ENCODE measurements at regions not wholly inside any gene's neighbourhood (a gene's known extent, or its start where the extent isn't known, plus 50 kb on each side); places are given as distances from the start of the nearest gene placed in this dataset.

DNA sequence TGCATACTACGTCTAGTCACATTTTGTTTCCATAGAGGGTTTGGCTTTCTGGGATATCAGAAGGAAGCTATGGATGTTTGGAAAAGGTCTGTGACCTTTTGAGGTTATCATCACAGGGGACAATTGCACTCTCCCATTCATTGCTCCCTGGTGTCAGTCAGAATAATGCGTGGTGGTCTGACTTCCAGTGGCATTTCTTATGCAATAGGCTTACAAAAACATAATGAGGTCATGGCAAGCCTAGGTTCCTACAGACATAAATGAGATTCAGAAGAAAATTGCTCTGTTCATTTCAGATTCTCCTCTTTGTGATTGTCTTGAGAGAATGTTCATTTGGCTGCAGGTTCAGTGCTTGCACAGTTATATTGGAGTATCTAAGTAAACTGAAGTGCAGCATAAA is 54.6 kb downstream of the ARHGAP35 start:
- no peaks in the 10 kb centered on the region for H3K27me3 Mint-ChIP-seq (ENCODE audit: insufficient read depth)
- Histone ChIP-seq H3K9ac (ENCODE audit: extremely low read depth, low read length, poor library complexity, severe bottlenecking) (no peak overlapping the region), H3K27me3 (ENCODE audit: control insufficient read depth, insufficient read depth, low read length, poor library complexity, severe bottlenecking) (no peaks in the 10 kb centered on the region), H3K27ac (ENCODE audit: low read depth, low read length) (peak overlapping the region; percentile 78), H3K36me3 (ENCODE audit: control insufficient read depth, insufficient read depth, low read length) (peaks cover 17% of the 10 kb centered on the region), H3K4me3 (ENCODE audit: low read length) (no peak overlapping the region), H3K4me1 (ENCODE audit: control insufficient read depth, insufficient read depth, low read length) (no peaks in the 10 kb centered on the region), H3K9me3 (ENCODE audit: control insufficient read depth, low read length) (no peaks in the 10 kb centered on the region)
- H3K4me1 Mint-ChIP-seq = peaks cover 13% of the 10 kb centered on the region
- peaks cover 24% of the 10 kb centered on the region for H3K36me3 Mint-ChIP-seq (ENCODE audit: low read depth)
- peak; percentile 8 for DNase-seq
- no peak overlapping the region for H3K27ac Mint-ChIP-seq
- H3K9me3 Mint-ChIP-seq = no peaks in the 10 kb centered on the region
- 67 to 77% methylated on average over 1 to 2 of the region's 2 CpGs for WGBS, 2 experiments (ENCODE audit: insufficient coverage in 1 of 2, insufficient read length in 1 of 2)
- H3K4me3 Mint-ChIP-seq = no peak overlapping the region
- TF ChIP-seq, protein P1, sequence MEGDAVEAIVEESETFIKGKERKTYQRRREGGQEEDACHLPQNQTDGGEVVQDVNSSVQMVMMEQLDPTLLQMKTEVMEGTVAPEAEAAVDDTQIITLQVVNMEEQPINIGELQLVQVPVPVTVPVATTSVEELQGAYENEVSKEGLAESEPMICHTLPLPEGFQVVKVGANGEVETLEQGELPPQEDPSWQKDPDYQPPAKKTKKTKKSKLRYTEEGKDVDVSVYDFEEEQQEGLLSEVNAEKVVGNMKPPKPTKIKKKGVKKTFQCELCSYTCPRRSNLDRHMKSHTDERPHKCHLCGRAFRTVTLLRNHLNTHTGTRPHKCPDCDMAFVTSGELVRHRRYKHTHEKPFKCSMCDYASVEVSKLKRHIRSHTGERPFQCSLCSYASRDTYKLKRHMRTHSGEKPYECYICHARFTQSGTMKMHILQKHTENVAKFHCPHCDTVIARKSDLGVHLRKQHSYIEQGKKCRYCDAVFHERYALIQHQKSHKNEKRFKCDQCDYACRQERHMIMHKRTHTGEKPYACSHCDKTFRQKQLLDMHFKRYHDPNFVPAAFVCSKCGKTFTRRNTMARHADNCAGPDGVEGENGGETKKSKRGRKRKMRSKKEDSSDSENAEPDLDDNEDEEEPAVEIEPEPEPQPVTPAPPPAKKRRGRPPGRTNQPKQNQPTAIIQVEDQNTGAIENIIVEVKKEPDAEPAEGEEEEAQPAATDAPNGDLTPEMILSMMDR (conservative IDR thresholded peaks at IDR 0.05) = no peak

DNA sequence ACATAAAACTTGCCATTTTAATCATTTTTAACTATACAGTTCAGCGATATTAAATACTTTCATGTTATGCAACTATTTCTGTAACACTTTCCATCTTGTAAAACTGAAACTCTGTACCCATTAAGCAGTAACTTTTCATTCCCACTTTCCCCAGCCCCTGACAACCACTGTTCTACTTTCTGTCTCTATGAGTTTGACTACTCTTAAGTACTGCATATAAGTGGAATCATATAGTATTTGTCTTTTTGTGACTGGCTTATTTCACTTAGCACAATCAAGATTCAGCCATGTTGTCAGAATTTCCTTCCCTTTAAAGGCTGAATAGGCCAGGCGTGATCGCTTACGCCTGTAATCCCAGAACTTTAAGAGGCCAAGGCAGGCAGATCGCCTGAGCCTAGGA is 56.2 kb downstream of the ARHGAP35 start:
- Mint-ChIP-seq H3K9me3 (no peaks in the 10 kb centered on the region), H3K4me3 (no peak overlapping the region), H3K27me3 (ENCODE audit: insufficient read depth) (no peaks in the 10 kb centered on the region), H3K4me1 (peaks cover 13% of the 10 kb centered on the region), H3K27ac (no peak overlapping the region), H3K36me3 (ENCODE audit: low read depth) (peaks cover 36% of the 10 kb centered on the region)
- Histone ChIP-seq H3K4me3 (ENCODE audit: low read length) (no peak overlapping the region), H3K9me3 (ENCODE audit: control insufficient read depth, low read length) (no peaks in the 10 kb centered on the region), H3K9ac (ENCODE audit: extremely low read depth, low read length, poor library complexity, severe bottlenecking) (no peak overlapping the region), H3K4me1 (ENCODE audit: control insufficient read depth, insufficient read depth, low read length) (no peaks in the 10 kb centered on the region), H3K36me3 (ENCODE audit: control insufficient read depth, insufficient read depth, low read length) (peaks cover 31% of the 10 kb centered on the region), H3K27ac (ENCODE audit: low read depth, low read length) (no peak overlapping the region), H3K27me3 (ENCODE audit: control insufficient read depth, insufficient read depth, low read length, poor library complexity, severe bottlenecking) (no peaks in the 10 kb centered on the region)
- no peak for DNase-seq
- TF ChIP-seq, protein P1 (conservative IDR thresholded peaks at IDR 0.05) = no peak
- 95 to 100% methylated on average over 4 to 5 of the region's 5 CpGs for WGBS, 2 experiments (ENCODE audit: insufficient coverage in 1 of 2, insufficient read length in 1 of 2)

DNA sequence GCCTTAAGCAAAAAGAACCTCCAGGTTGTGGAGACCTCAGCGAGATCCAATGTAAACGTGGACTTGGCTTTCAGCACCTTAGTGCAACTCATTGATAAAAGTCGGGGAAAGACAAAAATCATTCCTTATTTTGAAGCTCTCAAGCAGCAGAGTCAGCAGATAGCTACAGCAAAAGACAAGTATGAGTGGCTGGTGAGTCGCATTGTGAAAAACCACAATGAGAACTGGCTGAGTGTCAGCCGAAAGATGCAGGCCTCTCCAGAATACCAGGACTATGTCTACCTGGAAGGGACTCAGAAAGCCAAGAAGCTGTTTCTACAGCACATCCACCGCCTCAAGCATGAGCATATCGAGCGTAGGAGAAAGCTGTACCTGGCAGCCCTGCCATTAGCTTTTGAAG is 58.5 kb downstream of the ARHGAP35 start:
- H3K4me1 ChIP-seq (ENCODE audit: control insufficient read depth, insufficient read depth, low read length) = no peaks in the 10 kb centered on the region

More for the DNA sequence above, 58.5 kb downstream of the ARHGAP35 start:
- Histone ChIP-seq H3K4me3 (ENCODE audit: low read length) (no peak overlapping the region), H3K9me3 (ENCODE audit: control insufficient read depth, low read length) (no peaks in the 10 kb centered on the region), H3K27me3 (ENCODE audit: control insufficient read depth, insufficient read depth, low read length, poor library complexity, severe bottlenecking) (no peaks in the 10 kb centered on the region), H3K9ac (ENCODE audit: extremely low read depth, low read length, poor library complexity, severe bottlenecking) (no peak overlapping the region), H3K27ac (ENCODE audit: low read depth, low read length) (peak overlapping the region; percentile 84), H3K36me3 (ENCODE audit: control insufficient read depth, insufficient read depth, low read length) (peaks cover 40% of the 10 kb centered on the region)
- TF ChIP-seq, protein P1 (conservative IDR thresholded peaks at IDR 0.05) = no peak
- 93 to 100% methylated on average over 5 to 8 of the region's 8 CpGs for WGBS, 2 experiments (ENCODE audit: insufficient coverage in 1 of 2, insufficient read length in 1 of 2)
- no peaks in the 10 kb centered on the region for H3K9me3 Mint-ChIP-seq
- peaks cover 5% of the 10 kb centered on the region for H3K4me1 Mint-ChIP-seq
- H3K27me3 Mint-ChIP-seq (ENCODE audit: insufficient read depth) = no peaks in the 10 kb centered on the region
- peaks cover 44% of the 10 kb centered on the region for H3K36me3 Mint-ChIP-seq (ENCODE audit: low read depth)
- no peak overlapping the region for H3K4me3 Mint-ChIP-seq
- DNase-seq = no peak
- H3K27ac Mint-ChIP-seq = no peak overlapping the region
